HG03175 (cell line): ENCODE measurements at regions not wholly inside any gene's neighbourhood (a gene's known extent, or its start where the extent isn't known, plus 50 kb on each side); places are given as distances from the start of the nearest gene placed in this dataset.
"Not testable (repeated sequence)": the region's sequence is repeated elsewhere in the genome, so short reads cannot be mapped to it uniquely, and the experiment has no call there.

Source experiments
- ATAC-seq: cut with Tn5 transposase; IDR thresholded peaks from one replicate; pipeline ENCODE4 v1.9.1; 2021; ENCODE audit warnings: mild to moderate bottlenecking, moderate library complexity; ENCODE audit not compliant: unreplicated experiment

GRCh38 chr10:118963933-118964332 lies 65.6 kb upstream of the NANOS1 start:
- ATAC-seq: no peak

DNA sequence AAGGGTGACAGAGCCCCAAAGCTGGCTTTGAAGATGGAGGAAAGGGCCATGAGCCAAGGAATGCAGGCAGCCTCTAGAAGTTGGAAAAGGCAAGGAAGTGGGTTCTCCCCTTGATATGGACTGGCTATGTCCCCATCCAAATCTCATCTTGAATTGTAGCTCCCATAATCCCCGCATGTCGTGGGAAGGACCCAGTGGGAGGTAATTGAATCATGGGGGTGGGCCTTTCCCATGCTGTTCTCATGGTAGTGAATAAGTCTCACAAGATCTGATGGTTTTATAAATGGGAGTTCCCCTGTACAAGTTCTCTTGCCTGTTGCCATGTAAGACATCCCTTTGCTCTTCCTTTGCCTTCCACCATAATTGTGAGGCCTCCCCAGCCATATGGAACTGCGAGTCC lies 65.0 kb upstream of the NANOS1 start:
- not testable (repeated sequence) for ATAC-seq

- no peak for ATAC-seq
Measured at GRCh38 chr10:118965096-118965495, 64.4 kb upstream of the NANOS1 start.

DNA sequence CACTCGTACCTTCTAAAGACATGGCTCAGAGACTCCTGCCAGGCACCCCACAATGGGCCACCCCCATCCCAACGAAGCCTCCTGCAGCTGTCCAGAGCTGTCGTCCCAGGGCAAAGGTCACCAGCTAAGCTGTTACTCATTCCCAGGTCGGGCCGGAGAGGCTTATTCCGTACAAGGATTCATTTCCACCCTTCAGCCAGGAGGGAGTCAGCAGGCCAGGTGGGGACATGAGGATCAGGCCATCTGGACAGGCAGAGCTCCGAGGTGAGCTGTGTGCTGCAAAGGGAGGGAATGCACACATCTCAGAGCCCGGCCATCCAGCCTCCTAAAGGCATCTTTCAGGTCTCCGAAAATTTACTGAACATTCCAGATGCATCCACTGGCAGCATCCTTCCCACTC lies 63.9 kb upstream of the NANOS1 start:
- ATAC-seq: no peak

DNA sequence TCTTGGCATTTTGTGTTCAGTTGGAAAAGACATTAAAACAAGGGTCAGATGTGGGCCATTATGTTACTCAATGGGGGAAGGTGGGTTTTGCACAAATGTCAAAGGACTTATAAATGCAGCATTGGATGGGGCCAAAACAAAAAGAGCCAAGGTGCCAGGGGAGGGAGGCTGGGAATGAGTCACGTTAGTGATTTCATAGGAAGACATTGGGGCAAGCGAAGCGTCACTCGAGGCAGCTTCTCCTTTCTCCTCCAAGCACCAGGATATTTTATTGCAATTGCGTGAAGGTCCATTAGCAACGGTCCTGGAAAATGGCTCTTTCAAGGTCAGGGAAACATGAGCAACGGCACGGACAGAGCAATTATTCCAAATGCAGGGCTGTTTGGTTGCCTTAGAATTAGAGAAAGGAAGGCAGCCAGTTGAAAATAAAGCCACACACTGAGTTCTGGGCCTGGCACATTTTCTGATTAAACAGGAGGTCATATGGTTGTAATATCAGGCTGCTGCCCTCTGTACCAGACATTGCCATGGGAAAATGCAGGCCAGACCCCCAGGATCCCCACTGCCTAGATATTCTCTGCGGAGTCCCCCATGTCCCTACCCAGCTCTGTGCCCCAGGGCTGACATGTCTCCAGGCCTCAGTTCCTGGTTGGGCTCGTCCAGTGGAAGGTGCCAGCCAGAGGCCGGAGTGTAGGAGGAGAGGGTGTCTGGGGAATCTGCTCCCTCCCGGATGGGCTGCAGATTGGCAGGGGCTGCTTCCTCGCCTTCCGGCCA lies 63.3 kb upstream of the NANOS1 start:
- no peak for ATAC-seq

- ATAC-seq: no peak
Measured at GRCh38 chr10:118966850-118967125, 62.7 kb upstream of the NANOS1 start.

DNA sequence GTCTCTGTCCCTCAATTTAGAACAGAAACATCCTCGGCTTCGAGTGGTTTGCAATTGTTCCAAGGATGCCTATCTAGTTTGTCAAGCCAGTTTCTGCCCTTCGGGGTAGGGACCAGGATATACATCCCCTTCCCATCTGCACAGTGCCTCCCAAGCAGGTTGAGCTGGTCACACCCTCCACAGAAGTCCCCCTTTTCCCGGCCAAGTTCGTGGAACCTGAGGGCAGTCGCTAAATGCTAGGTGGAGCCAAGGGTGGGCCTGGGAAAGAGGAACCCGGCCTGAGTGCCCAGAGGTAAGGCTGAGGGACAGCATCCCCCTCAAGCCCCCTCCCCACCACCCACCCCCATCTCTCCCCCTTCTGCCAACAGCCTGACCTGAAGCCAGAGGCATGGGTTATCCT lies 62.4 kb upstream of the NANOS1 start:
- ATAC-seq: no peak

DNA sequence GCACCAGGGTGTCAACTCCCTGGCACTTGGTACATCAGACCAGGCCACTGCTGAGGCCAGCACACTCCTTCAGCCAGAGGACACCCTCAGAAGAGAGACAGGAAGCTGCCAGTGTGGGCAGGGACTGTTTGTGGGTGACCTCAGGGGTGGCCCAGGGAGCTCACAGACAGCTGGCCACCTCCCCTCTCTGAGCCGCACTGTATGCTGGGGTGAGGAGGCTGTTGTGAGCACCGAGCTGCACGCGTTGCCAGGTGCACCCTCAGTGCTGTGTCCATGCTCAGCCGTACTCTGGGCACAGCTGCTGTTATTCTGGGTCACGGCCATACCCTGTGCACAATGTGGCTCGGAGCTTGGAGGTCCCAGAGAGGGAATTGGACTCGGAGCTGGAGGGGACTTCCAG lies 61.5 kb upstream of the NANOS1 start:
- ATAC-seq: no peak

DNA sequence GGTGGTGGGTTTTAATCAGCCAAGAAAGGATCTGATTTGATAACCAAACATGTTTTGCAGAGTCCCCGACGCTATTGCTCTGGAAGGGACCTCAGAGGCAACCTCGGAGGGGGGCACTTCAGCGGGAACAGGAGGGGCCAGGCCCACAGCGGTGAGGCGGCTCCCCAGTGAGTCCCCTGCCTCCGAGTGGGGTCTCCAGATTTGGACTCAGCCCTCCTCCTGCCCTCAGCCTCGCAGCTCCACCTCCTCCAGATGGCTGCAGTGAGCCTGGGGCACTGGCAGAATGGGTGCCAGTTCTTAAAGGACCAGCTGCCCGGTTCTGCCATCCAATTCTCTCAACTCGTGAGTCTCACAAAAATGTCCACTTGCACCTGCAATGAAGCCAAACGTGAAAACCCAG lies 61.0 kb upstream of the NANOS1 start:
- ATAC-seq: no peak

GRCh38 chr10:118969014-118969413 lies 60.5 kb upstream of the NANOS1 start:
- no peak for ATAC-seq

DNA sequence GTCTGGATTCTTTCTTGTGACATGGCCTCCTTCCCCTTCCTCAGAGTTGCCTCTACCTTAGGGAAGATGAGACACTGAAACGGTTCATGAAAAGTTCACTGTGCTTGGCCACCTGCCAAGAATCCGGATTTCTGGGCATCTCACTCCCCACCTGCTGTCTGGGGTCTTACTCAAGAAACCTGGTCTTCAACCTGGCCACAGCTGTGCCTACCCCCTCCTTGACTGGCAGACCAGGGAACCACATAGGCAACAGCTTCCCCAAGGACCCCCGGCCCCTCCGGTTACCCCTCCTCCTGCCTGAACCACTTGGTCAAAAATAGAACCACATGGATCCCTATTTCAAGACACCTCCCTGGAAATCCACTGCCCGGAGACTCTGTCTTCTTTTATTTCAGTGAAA lies 58.7 kb upstream of the NANOS1 start:
- ATAC-seq: no peak

- no peak for ATAC-seq
Measured at GRCh38 chr10:118971187-118971586, 58.3 kb upstream of the NANOS1 start.

GRCh38 chr10:118971876-118972275 lies 57.6 kb upstream of the NANOS1 start:
- no peak for ATAC-seq

DNA sequence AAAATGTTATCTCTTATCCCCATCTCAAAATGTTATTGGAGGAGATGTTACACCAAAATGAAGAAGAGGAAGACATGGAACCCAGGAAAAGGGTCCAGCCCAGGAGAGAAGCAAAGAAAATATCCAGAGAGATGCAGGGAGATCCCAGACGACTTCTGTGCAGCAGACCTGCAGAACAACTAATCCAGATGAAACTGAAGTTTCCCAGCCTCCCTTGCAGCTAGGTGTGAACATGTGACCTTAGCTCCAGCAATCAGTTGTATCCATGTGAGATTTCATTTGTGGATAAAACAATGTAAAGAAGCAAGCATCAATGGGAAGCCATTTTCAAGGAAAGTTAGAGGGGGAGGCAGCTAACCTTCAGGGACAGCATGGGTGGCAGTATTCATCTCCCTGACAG lies 55.8 kb upstream of the NANOS1 start:
- no peak for ATAC-seq

DNA sequence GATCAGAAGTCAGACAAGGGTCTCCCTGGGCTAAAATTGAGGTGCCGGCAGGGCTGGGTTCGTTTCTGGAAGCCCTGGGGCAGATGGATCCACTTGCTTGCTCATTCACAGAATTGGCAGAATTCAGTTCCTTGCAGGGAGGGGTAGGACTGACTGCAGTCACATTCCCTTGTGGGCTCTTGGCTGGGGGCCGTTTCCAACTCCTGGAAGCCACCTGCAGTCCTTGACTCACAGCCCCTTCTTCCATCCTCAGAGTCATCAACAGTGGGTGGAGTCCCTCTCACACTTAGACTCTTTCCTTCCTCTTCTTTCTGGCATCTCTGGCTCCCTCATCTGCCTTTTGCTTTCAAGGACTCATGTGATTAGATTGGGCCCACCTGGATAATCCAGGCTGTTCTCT lies 54.6 kb upstream of the NANOS1 start:
- ATAC-seq: no peak

- ATAC-seq: not testable (repeated sequence)
Measured at GRCh38 chr10:118976219-118976618, 53.3 kb upstream of the NANOS1 start.

- ATAC-seq: no peak
Measured at GRCh38 chr10:118977022-118977599, 52.4 kb upstream of the NANOS1 start.

DNA sequence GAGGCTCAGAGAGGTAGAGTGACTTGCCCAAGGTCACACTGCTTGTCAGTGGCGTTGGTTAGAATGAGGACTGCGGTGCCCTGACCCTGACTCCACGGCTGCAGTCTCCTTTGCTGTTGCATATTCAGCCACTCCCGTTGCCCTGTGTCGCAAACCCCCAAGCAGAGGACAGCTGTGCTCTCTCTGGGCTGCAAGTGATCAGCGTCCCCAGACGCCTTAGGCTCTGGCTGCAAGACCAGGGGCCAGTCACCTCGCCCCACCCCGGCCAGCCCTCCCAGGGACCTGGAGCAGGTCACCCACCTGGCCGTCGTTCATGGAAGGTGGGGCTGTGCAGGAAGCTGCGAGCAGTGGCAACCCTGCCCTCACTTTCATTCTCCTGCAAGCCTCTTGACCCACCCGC lies 51.7 kb upstream of the NANOS1 start:
- no peak for ATAC-seq

GRCh38 chr10:118978316-118978997 lies 51.1 kb upstream of the NANOS1 start:
- no peak for ATAC-seq

DNA sequence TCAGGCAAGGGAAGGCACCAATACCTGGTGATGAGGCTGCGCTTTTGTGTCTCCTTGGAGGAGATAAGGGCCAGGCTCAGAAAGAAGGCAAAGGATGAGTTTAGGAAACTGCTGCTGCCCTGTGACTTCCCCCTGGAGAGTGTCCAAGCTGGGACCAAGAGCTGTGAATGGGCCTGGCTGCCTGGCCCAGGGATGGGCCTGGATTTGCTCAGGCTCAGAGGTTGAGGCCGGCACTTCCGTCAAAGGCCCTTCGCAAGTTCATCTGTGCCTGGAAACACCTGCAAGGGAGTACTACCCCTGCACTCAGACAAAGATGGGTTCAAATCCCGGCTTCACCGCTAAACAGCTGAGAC lies 50.5 kb upstream of the NANOS1 start:
- no peak for ATAC-seq

DNA sequence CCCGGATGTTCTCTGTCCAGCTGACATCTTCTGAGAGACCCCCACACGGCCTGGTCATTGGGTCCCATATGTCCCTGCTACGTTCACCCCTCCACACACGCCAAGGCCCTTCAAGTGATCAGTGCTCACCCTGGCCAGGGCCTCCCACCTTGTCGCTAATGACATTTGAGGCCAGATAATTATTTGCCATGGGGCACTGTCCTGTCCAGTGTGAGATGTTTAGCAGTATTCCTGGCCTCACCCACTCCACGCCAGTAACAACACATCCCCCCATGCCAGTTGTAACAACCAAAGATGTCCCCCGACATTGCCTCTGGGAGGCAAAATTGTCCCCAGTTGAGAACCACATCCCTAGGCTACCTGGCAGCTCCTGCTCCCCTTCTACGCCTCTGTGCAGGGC lies 49.9 kb upstream of the NANOS1 start:
- no peak for ATAC-seq
